ENCODE measurements at regions not wholly inside any gene's neighbourhood (a gene's known extent, or its start where the extent isn't known, plus 50 kb on each side); places are given as distances from the start of the nearest gene placed in this dataset.

- DNase-seq (ENCODE audit: low spot score) = no peak
These were observed 125.0 kb upstream of the MEF2A start for GRCh38 chr15:99440551-99441443.

GRCh38 chr15:99441444-99441800 lies 124.4 kb upstream of the MEF2A start:
- no peak for DNase-seq (ENCODE audit: low spot score)

GRCh38 chr15:99441871-99442251 lies 123.9 kb upstream of the MEF2A start:
- no peak for DNase-seq (ENCODE audit: low spot score)

GRCh38 chr15:99442252-99442897 lies 123.4 kb upstream of the MEF2A start:
- DNase-seq (ENCODE audit: low spot score) = no peak

GRCh38 chr15:99443056-99443756 lies 122.6 kb upstream of the MEF2A start:
- no peak for DNase-seq (ENCODE audit: low spot score)

GRCh38 chr15:99443768-99444446 lies 121.9 kb upstream of the MEF2A start:
- no peak for DNase-seq (ENCODE audit: low spot score)

GRCh38 chr15:99445272-99445850 lies 120.4 kb upstream of the MEF2A start:
- DNase-seq (ENCODE audit: low spot score) = no peak

- no peak for DNase-seq (ENCODE audit: low spot score)
These were observed 119.0 kb upstream of the MEF2A start for GRCh38 chr15:99446565-99447496.

GRCh38 chr15:99447497-99448371 lies 118.0 kb upstream of the MEF2A start:
- DNase-seq (ENCODE audit: low spot score) = no peak

GRCh38 chr15:99449514-99449913 lies 116.3 kb upstream of the MEF2A start:
- no peak for DNase-seq (ENCODE audit: low spot score)

GRCh38 chr15:99450896-99451358 lies 114.9 kb upstream of the MEF2A start:
- peak; percentile 44 for DNase-seq (ENCODE audit: low spot score)

GRCh38 chr15:99451484-99451883 lies 114.3 kb upstream of the MEF2A start:
- DNase-seq (ENCODE audit: low spot score) = no peak

GRCh38 chr15:99452010-99452409 lies 113.8 kb upstream of the MEF2A start:
- DNase-seq (ENCODE audit: low spot score) = no peak

- DNase-seq (ENCODE audit: low spot score) = peak; percentile 65
These were observed 112.8 kb upstream of the MEF2A start for GRCh38 chr15:99452728-99453636.

GRCh38 chr15:99453637-99454030 lies 112.2 kb upstream of the MEF2A start:
- no peak for DNase-seq (ENCODE audit: low spot score)

- DNase-seq (ENCODE audit: low spot score) = no peak
These were observed 111.5 kb upstream of the MEF2A start for GRCh38 chr15:99454107-99454809.

GRCh38 chr15:99454941-99455788 lies 110.6 kb upstream of the MEF2A start:
- peak; percentile 26 for DNase-seq (ENCODE audit: low spot score)
